Cardiac fibroblast (primary cell): ENCODE measurements at regions not wholly inside any gene's neighbourhood (a gene's known extent, or its start where the extent isn't known, plus 50 kb on each side); places are given as distances from the start of the nearest gene placed in this dataset.

Experiments used
- DNase-seq, 2 donors: peaks; one replicate each; pipeline versions ENCODE4 v3.0.0 to v3.0.0-alpha.2; 2010; ENCODE audit warnings: low read depth in 2 of 2
- H3K4me3 ChIP-seq, 2 donors: replicated peaks in 1 of 2; 1 replicate in 1 of 2; 2 replicates in 1 of 2; pipeline ENCODE4 v1.5.1; 2011; ENCODE audit warnings: low read depth in 2 of 2, low read length in 2 of 2, mild to moderate bottlenecking in 2 of 2, moderate library complexity in 1 of 2
- TF ChIP-seq, protein P1 (sequence below): IDR thresholded peaks from one replicate; pipeline ENCODE4 v1.5.1; 2011; ENCODE audit warnings: low read depth, mild to moderate bottlenecking, low read length, inconsistent platforms

DNA sequence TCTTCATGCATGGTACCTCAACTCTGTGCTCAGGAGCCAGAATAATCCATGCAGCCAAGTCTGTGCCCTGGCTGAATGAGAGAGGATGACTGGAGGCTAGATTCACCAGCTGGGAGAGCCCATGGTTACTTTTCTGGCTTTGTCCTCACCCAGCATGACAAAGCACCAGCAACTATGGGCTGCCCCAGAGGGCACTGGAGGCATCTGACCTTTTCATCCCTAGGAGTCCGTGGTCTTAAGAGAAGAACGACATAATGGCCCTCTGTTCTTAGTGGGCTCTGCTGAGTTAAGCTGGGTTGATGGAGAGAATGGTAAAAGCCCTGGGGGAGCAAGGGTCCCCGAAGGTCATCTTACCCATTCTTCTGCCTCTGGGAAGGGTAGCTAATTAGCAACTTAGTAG is 54.6 kb upstream of the TNP1 start:
- DNase-seq, result no peak
- no peak overlapping the region for H3K4me3 ChIP-seq
- TF ChIP-seq, protein P1, sequence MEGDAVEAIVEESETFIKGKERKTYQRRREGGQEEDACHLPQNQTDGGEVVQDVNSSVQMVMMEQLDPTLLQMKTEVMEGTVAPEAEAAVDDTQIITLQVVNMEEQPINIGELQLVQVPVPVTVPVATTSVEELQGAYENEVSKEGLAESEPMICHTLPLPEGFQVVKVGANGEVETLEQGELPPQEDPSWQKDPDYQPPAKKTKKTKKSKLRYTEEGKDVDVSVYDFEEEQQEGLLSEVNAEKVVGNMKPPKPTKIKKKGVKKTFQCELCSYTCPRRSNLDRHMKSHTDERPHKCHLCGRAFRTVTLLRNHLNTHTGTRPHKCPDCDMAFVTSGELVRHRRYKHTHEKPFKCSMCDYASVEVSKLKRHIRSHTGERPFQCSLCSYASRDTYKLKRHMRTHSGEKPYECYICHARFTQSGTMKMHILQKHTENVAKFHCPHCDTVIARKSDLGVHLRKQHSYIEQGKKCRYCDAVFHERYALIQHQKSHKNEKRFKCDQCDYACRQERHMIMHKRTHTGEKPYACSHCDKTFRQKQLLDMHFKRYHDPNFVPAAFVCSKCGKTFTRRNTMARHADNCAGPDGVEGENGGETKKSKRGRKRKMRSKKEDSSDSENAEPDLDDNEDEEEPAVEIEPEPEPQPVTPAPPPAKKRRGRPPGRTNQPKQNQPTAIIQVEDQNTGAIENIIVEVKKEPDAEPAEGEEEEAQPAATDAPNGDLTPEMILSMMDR, result no peak

DNA sequence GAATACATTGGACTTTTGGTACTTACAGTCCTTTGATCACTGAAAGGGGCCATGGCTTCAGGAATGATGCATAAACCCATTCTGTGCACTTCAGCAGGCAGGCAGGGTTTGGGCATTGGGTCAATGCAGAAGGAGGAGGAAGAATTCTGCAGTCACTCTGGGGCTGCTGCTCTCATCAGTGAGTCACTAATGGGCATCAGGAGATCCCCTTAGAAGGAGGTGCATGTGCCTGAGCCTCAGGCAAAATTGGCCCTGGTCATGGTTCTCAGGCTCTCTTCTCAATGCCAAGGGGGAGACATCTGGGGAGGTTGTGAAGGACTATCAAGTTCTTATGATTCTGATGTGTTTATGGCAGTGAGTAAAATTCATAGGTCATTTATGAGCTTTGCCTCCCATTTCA is 52.0 kb upstream of the TNP1 start:
- TF ChIP-seq, protein P1, result no peak
- no peak for DNase-seq
- no peak overlapping the region for H3K4me3 ChIP-seq

DNA sequence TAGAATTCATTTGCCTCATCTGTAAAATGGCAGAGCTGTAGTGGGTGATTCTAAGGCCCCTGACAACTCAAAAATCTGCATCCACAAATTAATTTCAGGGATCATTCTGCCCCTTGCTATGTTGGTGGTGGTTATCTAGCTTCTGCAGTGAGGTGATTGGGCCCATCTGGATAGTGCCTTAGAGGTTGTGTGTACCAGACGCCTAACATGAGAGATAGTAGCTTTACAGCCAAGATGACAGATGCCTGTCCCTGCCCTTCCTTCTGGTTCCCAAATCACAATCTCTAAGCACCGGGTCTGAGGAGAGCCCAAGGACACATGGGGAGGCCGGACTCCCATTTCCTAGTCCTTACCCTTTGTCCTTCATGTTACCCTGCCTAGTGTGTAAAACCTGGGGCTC is 51.1 kb upstream of the TNP1 start:
- no peak for DNase-seq
- no peak overlapping the region for H3K4me3 ChIP-seq

DNA sequence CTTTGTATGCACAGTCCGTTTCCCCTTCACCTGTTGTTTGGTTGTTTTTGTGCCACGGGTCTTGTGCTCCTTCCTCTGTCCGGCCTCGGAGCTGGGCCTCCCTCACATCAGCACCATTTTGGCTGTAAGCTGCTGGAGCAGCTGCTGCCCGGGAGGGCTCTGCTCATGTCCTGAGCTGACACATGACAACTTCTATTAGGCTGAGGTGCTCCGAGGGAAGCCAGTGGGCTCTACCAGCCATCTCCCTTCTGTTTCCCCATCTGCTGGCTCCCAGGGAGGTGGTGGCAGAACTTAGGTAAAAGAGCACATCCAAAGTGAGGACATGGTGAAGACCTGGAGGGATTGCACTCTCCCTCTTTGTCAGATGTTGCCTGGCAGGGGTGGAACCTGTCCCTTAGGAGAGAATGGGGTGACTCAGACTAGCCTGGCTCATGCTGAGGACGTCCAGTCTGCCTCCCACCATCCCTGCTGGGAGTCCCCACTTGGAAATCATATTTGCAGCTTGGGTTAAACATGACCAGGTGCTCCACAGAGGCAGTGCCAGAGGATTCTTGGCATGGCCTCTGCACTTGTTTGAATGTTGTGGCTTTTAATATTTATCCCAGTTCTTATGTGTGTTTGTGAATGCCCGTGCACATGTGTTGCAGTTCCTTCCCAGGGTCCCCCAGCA is 49.8 kb upstream of the TNP1 start:
- TF ChIP-seq, protein P1, result no peak
- no peak for DNase-seq
- H3K4me3 ChIP-seq, result no peak overlapping the region

More for the DNA sequence above, 51.1 kb upstream of the TNP1 start:
- TF ChIP-seq, protein P1, result no peak
